ENCODE measurements at regions not wholly inside any gene's neighbourhood (a gene's known extent, or its start where the extent isn't known, plus 50 kb on each side); places are given as distances from the start of the nearest gene placed in this dataset.

DNA sequence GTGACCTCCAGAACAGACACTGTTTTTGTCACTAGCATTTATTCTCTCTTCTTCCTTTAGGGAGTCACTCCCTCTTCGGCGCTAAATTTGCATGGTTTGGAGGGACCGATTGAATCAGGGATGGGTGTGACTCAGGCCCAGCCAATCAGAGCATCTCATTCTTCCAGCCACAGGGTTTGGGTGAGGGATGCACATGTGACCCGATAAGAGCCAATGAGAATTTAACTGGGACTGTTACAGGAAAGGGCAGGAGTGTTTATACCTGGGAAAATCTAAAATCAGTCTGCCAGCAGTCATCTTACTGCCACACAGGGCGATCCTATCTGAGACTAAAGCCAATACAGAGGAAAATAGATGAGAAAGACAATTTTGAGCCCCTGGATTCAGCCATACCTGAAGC lies 351.2 kb upstream of the ERCC4 start (continued):
- TF ChIP-seq ETV6 (conservative IDR thresholded peaks at IDR 0.05 in 1 of 2, IDR thresholded peaks at IDR 0.05 in 1 of 2; ENCODE audit: borderline replicate concordance in 1 of 2, low read depth in 1 of 2) (no peak), NR2F1 (conservative IDR thresholded peaks at IDR 0.05) (no peak), STAT3 (IDR thresholded peaks at IDR 0.05; ENCODE audit: low read depth, low read length) (no peak), SREBF1 (IDR thresholded peaks at IDR 0.05; ENCODE audit: low read length) (no peak), POU2F2 (IDR thresholded peaks at IDR 0.05; ENCODE audit: borderline replicate concordance, low read depth, low read length) (no peak), BRCA1 (IDR thresholded peaks at IDR 0.05; ENCODE audit: low read depth, low read length) (no peak), ZNF207 (IDR thresholded peaks at IDR 0.05; ENCODE audit: borderline replicate concordance) (no peak), SREBF2 (IDR thresholded peaks at IDR 0.05; ENCODE audit: low read length) (no peak), SMARCA5 (IDR thresholded peaks at IDR 0.05) (no peak)
- TF ChIP-seq, protein P1, sequence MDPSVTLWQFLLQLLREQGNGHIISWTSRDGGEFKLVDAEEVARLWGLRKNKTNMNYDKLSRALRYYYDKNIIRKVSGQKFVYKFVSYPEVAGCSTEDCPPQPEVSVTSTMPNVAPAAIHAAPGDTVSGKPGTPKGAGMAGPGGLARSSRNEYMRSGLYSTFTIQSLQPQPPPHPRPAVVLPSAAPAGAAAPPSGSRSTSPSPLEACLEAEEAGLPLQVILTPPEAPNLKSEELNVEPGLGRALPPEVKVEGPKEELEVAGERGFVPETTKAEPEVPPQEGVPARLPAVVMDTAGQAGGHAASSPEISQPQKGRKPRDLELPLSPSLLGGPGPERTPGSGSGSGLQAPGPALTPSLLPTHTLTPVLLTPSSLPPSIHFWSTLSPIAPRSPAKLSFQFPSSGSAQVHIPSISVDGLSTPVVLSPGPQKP (IDR thresholded peaks at IDR 0.05; ENCODE audit: low read depth, low read length), result no peak

DNA sequence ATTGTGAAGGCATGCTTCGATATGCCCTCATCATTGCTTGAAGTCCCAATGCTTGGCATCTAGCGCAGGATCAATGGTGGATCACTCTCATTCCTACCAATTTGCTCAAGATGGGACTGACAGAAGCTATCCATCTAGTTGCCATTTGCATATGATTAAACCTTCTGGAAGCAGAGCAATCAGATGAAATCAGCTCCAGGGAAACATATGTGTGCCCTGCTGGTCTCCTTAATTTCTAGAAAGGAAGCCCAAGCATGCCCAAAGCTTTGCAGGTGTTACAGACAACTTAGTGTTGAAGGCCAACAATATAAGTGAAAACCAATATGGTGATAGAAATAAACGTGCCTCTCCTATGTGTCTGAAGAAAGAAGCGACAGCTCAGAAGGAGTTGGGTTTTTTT lies 350.0 kb upstream of the ERCC4 start:
- POLR2A ChIA-PET, result no interaction called here
- SMC1A ChIA-PET (ENCODE audit: uncharacterized antibody, unreplicated experiment), result interaction anchor here (0.7 to 1.8 kb wide), 2 partner anchors 10 kb away, joined by 3 to 8 read pairs; no protein-coding TSS in a partner anchor
- DNase-seq (ENCODE audit: low read depth, low spot score), result no peak
- no peak for FAIRE-seq
- H3K79me2 ChIP-seq (ENCODE audit: control insufficient read depth, insufficient read depth, low read length), result no peaks in the 10 kb centered on the region
- 33% methylated on average over 4 of the region's 4 CpGs for WGBS (ENCODE audit: insufficient coverage, insufficient replicate concordance, low lambda C conversion rate, missing lambda C conversion rate)
- H2AFZ ChIP-seq (ENCODE audit: control insufficient read depth, low read depth, low read length), result no peak overlapping the region
- H3K27ac ChIP-seq (ENCODE audit: control insufficient read depth, insufficient read depth), result no peak overlapping the region
- H3K4me1 ChIP-seq (ENCODE audit: control insufficient read depth, insufficient read depth, low read length), result no peaks in the 10 kb centered on the region
- CTCF ChIA-PET, result no interaction called here
- no peaks in the 10 kb centered on the region for H3K36me3 ChIP-seq (ENCODE audit: control insufficient read depth in 2 of 2, insufficient read depth in 2 of 2, low read length in 1 of 2)
- no peaks in the 10 kb centered on the region for H3K27me3 ChIP-seq (replicated peaks in 1 of 2; ENCODE audit: control insufficient read depth in 2 of 2, insufficient read depth in 2 of 2, low read length in 1 of 2)
- no peak overlapping the region for H3K4me3 ChIP-seq
- H3K9me3 ChIP-seq (replicated peaks; ENCODE audit: control insufficient read depth, insufficient read depth, low read length), result no peaks in the 10 kb centered on the region
- no peaks in the 10 kb centered on the region for H4K20me1 ChIP-seq (ENCODE audit: control insufficient read depth, insufficient read depth)
- H3K4me2 ChIP-seq (ENCODE audit: control insufficient read depth, insufficient read depth), result no peak overlapping the region
- RAD21 ChIA-PET (ENCODE audit: unreplicated experiment), result no interaction called here
- BruUV-seq (replicated peaks), result no TSS peak
- no peak overlapping the region for H3K9ac ChIP-seq (ENCODE audit: control insufficient read depth, insufficient read depth, low read length)
- ATAC-seq, result no peak
- in situ Hi-C loops (cut with MboI), result no loop called here
- intact Hi-C loops (cut with micrococcal nuclease; ENCODE audit: unreplicated experiment), result no loop called here
- TF ChIP-seq, protein P2, sequence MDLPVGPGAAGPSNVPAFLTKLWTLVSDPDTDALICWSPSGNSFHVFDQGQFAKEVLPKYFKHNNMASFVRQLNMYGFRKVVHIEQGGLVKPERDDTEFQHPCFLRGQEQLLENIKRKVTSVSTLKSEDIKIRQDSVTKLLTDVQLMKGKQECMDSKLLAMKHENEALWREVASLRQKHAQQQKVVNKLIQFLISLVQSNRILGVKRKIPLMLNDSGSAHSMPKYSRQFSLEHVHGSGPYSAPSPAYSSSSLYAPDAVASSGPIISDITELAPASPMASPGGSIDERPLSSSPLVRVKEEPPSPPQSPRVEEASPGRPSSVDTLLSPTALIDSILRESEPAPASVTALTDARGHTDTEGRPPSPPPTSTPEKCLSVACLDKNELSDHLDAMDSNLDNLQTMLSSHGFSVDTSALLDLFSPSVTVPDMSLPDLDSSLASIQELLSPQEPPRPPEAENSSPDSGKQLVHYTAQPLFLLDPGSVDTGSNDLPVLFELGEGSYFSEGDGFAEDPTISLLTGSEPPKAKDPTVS (IDR thresholded peaks at IDR 0.05; ENCODE audit: low read depth, low read length), result no peak
- TF ChIP-seq, protein P3, sequence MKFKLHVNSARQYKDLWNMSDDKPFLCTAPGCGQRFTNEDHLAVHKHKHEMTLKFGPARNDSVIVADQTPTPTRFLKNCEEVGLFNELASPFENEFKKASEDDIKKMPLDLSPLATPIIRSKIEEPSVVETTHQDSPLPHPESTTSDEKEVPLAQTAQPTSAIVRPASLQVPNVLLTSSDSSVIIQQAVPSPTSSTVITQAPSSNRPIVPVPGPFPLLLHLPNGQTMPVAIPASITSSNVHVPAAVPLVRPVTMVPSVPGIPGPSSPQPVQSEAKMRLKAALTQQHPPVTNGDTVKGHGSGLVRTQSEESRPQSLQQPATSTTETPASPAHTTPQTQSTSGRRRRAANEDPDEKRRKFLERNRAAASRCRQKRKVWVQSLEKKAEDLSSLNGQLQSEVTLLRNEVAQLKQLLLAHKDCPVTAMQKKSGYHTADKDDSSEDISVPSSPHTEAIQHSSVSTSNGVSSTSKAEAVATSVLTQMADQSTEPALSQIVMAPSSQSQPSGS (IDR thresholded peaks at IDR 0.05; ENCODE audit: low read length), result no peak
- no peak for TF ChIP-seq STAT3 (IDR thresholded peaks at IDR 0.05; ENCODE audit: low read depth, low read length)
- TF ChIP-seq MXI1 (IDR thresholded peaks at IDR 0.05; ENCODE audit: low read depth, low read length), result no peak
- no peak for TF ChIP-seq CEBPB (IDR thresholded peaks at IDR 0.05; ENCODE audit: borderline replicate concordance in 1 of 2, low read depth in 2 of 2, low read length in 2 of 2)
- TF ChIP-seq, protein P1 (IDR thresholded peaks at IDR 0.05; ENCODE audit: low read depth, low read length), result no peak
- TF ChIP-seq NFIC (IDR thresholded peaks at IDR 0.05; ENCODE audit: low read depth, low read length), result no peak
- no peak for TF ChIP-seq FOXM1 (IDR thresholded peaks at IDR 0.05; ENCODE audit: low read depth, low read length)
- no peak for TF ChIP-seq PAX5 (IDR thresholded peaks at IDR 0.05; ENCODE audit: borderline replicate concordance, low read depth, low read length)
- no peak for TF ChIP-seq JUND (IDR thresholded peaks at IDR 0.05; ENCODE audit: low read depth, low read length)
- TF ChIP-seq KLF5 (IDR thresholded peaks at IDR 0.05; ENCODE audit: partially characterized antibody), result no peak
- no peak for TF ChIP-seq SIN3A (IDR thresholded peaks at IDR 0.05; ENCODE audit: low read depth, low read length)
- no peak for TF ChIP-seq IRF4 (IDR thresholded peaks at IDR 0.05; ENCODE audit: low read depth, low read length)
